GM21423 (cell line): ENCODE measurements at regions not wholly inside any gene's neighbourhood (a gene's known extent, or its start where the extent isn't known, plus 50 kb on each side); places are given as distances from the start of the nearest gene placed in this dataset.

Experiments used
- ATAC-seq: cut with Tn5 transposase; IDR thresholded peaks from one replicate; pipeline ENCODE4 v1.9.1; 2021; ENCODE audit warnings: mild to moderate bottlenecking, moderate library complexity; ENCODE audit not compliant: unreplicated experiment

DNA sequence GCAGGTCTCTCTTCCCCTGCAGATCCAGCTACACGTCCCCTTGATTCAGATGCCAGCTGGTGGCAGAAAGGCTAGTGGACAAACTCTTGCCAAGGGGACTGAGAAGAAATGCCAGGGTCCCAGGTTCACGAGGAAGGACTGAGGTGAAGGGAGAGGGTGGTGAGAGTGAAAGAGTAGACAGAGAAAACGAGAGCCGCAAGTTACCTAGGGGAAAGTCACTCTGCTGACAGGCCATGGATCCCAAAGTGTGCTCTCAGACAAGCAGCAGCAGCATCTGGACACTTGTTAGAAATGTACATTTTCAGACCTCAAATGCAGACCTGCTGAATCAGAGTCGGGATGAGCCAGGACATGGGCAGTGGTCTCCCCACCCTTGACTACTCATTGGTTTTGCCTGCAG is 192.3 kb downstream of the FGFR2 start:
- ATAC-seq = no peak

DNA sequence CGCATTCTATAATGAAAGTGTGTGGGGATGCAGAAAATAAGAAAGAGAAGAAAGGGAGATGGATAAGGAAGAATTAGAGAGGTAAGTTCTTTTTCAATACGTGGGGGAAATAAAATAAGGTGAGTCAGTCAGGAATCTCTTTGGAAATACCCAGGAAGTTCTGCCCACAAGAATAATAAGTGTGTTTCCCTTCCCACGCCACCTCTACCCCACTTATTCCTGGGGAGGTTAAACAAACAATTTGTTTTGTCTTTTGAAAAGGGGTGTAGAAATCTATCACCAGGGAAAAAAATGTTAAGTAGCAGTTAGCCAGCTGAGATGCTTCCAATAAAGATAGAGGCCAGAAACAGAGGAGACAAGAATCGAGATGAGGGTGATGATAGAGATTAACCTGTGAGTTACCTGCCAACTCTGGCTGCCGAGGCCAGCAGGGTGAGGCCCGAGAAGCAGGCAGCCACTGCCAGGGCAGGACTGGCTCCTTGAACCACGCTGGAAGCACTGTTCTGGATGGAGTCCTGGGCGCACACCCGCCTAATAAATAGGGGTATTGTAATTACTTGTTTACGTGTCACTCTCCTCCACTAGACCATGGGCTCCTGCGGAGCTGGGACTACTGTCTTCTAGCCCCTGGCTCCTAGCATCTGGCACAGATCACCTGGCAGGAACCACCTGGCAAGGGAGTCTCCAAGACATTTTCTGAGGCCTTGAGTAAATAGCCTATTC is 191.3 kb downstream of the FGFR2 start:
- no peak for ATAC-seq

- no peak for ATAC-seq
These were observed 188.7 kb downstream of the FGFR2 start for GRCh38 chr10:121409466-121410104.

- no peak for ATAC-seq
These were observed 187.2 kb downstream of the FGFR2 start for GRCh38 chr10:121411004-121411403.

- ATAC-seq = no peak
These were observed 184.3 kb downstream of the FGFR2 start for GRCh38 chr10:121413951-121414350.

GRCh38 chr10:121414366-121415062 is 183.7 kb downstream of the FGFR2 start:
- ATAC-seq = no peak

GRCh38 chr10:121415063-121415399 is 183.2 kb downstream of the FGFR2 start:
- no peak for ATAC-seq

- ATAC-seq = no peak
These were observed 182.2 kb downstream of the FGFR2 start for GRCh38 chr10:121416071-121416470.

DNA sequence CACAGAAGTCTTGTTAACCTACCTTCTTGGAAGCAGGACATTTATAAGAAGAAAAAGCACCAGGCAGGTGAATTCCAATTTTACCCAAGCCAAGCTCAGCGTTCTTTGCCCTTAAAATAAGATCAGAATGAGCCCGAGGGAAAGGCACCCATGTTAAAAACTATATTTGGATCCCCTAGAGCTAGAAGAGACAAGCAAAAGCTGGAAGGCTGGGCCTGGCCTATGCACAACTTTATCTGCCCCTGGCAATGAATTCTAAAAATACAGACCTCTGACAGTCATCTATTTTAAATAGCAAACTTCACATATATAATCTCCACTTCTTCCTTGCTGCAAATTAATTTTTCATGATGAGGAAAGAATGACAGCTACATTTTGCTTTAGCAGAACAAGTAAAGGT is 180.9 kb downstream of the FGFR2 start:
- no peak for ATAC-seq

- no peak for ATAC-seq
These were observed 180.0 kb downstream of the FGFR2 start for GRCh38 chr10:121418126-121418777.

DNA sequence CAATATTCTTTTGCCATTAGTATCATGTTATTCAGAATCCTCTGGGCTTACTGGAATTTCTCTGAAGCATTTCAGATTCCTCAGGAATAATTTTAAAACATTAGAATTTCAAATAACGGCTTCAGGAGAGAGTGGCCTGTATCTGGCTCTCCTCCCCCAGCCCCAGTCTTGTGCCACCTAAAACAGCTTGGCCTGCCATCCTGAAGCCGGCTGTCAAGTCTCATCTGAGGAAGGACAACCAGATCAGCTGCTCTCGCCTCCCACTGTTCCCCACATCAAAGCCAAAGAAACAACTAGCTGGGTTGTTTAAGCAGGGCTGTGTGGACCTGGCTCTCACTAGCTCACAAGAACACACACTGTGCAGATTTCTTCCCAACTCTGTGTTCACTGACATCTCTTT is 178.2 kb downstream of the FGFR2 start:
- no peak for ATAC-seq

DNA sequence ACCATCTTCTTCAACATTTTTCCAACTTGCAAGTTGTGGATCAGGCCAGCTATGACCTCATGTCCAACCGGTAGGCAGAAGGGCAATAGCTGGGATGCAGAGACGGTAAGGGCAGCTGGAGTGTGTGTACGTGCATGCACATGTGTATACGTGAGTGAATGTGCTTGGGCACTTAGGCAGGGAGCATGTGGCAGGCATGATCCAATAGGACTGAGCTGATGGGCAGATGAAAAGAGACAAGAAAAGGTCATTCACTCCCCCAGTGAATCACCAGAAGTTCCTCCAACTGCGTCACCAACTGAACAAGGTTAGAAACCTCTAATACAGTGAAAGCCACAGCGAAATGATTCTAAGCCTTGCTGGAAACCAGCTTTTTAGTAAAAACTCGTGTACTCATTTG is 176.1 kb downstream of the FGFR2 start:
- ATAC-seq = no peak

DNA sequence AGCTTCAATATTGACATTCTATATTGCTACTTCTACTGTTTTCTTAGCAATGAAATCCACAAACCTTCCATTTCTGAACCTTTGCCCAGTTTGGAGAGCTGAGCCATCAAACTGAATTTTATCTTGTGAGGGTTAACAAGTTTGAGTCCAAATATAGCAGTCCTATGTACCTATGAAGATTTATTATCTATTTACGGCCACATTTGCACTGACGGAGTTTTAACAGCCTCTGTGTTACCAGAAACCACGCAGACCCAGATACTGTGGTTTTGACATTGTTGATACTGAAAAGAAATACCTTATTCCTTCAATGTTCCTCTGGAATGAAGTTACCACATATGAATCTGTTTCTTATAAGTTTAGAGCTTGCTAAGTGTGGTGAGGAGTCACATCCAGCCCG is 172.6 kb downstream of the FGFR2 start:
- ATAC-seq = no peak

DNA sequence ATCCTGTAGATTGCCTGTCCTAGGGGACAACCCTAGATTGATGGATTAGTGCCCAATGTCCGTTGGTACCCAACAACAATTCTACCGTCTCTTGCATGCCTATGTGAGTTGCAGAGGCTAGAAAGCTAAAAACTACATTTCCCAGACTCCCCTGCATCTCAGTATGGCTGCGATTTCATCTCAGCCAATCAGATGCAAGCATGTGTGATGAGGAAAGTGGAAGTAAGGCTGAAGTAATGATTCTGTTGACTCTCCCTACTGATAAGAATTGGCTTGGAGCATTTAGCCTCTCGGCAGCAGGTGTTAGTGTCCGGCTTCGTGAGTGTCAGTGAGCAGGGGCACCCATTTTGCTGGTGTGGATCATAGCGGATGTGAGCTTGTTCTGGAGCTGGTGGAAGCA is 171.9 kb downstream of the FGFR2 start:
- ATAC-seq = no peak
